GM18505 (cell line): ENCODE measurements at regions not wholly inside any gene's neighbourhood (a gene's known extent, or its start where the extent isn't known, plus 50 kb on each side); places are given as distances from the start of the nearest gene placed in this dataset.

Source experiments
- ATAC-seq: cut with Tn5 transposase; IDR thresholded peaks from one replicate; pipeline ENCODE4 v1.9.1; 2021; ENCODE audit not compliant: unreplicated experiment
- POLR2A ChIP-seq: IDR thresholded peaks from 4 replicates; pipeline ENCODE4 v1.6.1; 2011; ENCODE audit warnings: borderline replicate concordance; ENCODE audit not compliant: insufficient read depth, insufficient read length; ENCODE audit errors: extremely low read depth

DNA sequence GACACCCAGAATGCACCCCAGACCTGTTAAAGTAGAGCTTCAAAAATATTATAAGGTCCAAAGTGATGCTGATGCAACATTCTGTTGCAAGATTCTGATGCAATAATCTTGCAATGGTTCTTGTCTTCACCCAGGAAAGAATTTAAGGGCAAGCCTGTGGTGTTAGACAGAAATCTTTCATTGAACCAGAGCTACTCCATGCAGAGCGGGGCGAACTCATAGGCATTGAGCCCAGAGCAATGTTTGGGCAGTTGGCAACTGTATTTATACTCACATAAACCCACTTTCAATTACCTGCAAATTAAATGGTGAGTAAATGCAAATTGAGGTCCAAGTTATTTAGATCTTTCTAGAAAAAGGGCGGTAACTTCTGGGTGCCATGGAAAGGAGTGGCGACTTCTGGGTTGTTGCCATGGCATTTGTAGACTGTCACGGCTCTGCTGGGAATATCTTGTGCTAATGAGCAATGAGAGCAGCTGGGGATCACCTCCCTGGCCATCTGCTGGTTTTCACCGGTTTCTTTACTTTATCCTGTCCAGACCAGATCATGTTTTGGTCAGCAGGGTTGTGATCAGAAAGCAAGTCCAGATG lies 163.4 kb downstream of the ICE1 start:
- TF ChIP-seq POLR2A: no peak

GRCh38 chr5:5584751-5585150 lies 162.3 kb downstream of the ICE1 start:
- TF ChIP-seq POLR2A: no peak
- ATAC-seq: no peak

More for the DNA sequence above, 163.4 kb downstream of the ICE1 start:
- no peak for ATAC-seq

GRCh38 chr5:5584236-5584745 lies 161.8 kb downstream of the ICE1 start:
- no peak for ATAC-seq
- TF ChIP-seq POLR2A: no peak

DNA sequence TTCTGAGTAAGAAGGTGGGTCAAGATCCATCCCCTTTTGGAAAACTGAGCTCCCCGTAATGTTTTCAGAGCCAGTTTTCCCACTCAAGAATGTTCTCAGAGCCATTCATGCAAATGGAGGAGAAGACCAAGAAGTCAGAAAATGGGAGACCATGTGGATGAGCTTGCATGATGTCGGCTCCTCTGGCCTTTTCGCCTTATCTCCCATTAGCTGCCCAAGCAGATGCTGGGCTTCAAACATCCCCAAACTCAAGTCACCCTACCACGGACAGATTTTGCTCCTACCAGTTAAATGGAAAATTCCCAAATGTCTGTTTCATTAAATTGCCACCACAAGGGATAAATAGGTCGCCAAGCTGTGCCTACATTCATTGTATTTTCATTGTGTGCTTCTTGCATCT lies 161.4 kb downstream of the ICE1 start:
- TF ChIP-seq POLR2A: no peak
- ATAC-seq: no peak

GRCh38 chr5:5583023-5583765 lies 160.7 kb downstream of the ICE1 start:
- no peak for TF ChIP-seq POLR2A
- no peak for ATAC-seq

DNA sequence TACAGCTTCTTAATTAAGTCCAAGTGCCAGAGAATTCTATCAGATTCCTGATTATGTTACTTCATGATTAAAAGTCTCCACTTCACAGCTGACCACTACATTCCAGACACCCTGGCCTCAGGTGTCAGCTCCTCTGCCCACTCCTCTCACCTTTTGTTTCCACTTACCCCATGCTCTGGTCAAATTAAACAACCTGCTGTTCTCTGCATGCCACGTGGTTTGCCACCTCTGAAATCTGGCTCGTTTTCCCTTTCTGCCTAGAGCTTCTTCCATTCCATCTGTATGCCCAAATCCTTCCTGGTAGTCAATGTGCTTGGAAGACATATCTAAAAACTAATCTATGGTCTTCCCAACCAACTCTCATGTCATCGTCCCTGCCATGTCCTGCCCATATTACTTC lies 158.6 kb downstream of the ICE1 start:
- TF ChIP-seq POLR2A: no peak
- no peak for ATAC-seq

DNA sequence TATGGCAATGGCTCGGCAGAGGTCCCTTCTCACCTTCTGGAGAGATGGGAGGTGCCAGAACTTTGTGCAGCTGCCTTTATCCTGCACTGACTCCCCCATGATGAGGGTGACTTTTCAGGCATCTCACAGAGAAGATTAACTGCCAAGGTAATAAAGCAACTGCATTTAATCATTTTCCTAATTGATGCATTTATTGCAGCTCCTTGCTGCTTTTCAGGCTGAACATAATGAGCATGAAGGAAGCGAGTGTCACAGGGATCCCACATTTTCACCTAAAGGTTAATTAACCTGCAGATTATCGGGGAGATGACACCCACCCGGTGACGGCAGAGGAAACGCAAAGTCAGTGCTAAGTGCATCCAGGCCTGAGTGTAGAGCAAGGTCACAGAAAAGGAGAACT lies 154.3 kb downstream of the ICE1 start:
- ATAC-seq: no peak
- TF ChIP-seq POLR2A: no peak

DNA sequence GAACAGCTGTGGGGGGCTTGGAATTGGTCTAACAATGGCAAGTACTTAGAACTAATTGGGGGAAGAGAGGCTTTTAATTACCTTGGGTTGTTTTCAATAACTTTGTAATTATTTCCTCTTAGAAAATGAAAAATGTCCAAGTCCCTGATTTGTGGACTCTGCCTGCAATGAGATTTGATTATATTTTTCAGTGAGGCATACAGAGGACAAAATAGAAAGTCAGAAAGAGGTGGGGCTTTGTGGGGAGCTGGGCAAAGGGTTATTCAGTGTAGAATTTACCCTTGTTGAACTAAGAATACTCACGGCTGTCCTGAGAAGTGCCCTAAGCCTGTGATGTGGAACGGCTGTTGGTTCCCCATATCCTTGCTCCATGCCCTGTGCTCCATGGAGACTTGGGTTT lies 153.0 kb downstream of the ICE1 start:
- TF ChIP-seq POLR2A: no peak
- ATAC-seq: no peak

DNA sequence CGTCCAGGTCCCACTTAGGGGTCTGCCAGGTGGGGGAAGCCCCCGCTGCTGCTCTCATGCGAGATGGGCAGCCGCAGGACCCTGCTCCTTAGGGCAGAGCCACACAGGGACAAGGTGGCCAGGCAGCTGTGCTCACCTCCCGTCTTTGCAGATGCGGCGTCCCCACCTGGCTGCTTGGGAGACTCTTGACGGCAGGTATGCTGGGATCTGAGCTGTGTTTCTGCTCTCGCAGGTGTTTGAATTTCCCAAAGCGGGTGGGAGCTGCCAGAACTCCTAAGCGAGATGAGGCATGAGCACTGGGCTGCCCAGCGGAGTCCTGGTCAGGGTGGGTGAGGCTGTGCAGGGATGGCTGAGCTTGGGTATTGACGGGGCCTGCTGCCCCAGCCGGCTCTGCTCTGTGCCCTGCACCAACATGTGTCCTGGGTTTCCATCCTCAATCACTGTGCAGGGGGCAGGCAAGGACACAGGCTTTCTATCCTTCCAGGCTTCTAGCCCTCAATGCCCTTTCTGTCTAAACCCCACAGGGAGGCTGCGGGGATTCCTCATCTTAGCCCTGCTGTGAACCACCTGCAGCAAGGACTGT lies 151.4 kb downstream of the ICE1 start:
- no peak for TF ChIP-seq POLR2A
- ATAC-seq: no peak

DNA sequence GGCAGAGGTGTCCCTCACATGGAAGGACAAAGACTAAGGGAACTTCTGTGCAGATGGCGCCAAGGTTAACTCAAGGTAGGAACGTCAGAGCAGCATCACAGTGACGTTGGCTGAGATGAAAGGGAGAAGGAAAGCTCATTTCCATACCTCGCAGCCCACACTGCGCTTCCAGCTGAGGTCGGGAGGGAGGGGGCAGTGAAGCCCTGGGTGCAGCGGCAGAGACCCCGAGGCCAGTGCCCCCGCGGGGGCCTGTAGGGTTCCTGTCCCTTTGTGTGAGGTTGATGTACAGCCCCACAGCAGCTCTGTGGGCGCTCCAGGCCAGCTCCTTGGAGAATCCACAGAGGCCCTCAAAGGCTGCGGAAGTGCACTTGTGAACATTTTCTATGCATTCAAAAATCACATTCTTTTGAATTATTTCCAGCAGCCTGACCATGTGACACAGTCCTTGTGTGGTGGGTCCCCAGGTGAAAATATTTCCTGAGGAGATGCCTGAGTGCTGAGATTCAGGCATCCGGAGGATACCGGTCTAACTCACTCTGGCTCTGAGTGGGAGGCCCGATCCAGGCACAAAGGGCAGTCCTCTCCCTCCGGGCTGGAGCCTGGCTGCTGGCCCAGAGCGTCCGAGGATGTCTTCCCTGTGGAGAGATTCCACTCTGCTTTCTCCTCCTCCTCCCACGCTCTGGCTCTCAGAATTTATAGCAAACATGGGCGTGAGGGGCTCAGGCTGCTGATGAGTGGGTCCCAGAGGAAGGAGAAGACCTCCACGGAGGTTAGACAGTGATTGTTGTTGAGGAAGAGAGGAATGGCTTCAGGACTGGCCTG lies 150.7 kb downstream of the ICE1 start:
- no peak for ATAC-seq
- no peak for TF ChIP-seq POLR2A

GRCh38 chr5:5572010-5572865 lies 149.8 kb downstream of the ICE1 start:
- no peak for ATAC-seq
- no peak for TF ChIP-seq POLR2A

DNA sequence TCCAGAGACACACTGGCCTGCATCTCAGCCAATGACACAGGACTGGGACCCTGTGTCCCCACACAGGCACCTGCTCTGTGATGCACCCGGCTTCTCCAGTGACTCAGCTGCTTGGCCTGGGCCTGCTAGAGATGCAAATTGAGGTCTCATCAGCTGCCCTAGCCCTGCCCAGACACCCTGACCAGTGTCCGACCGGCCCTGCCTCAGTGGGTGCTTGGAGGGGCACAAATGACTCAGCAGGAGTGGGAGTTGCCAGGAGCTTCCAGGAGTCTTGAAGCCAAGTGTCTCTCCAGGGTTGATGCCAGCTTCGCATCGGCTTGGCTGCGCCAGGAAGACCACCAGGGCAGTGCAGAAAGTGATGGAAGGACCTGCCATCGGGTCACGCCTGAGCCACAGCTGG lies 148.2 kb downstream of the ICE1 start:
- ATAC-seq: no peak
- no peak for TF ChIP-seq POLR2A

- no peak for TF ChIP-seq POLR2A
- ATAC-seq: no peak
These were observed 142.4 kb downstream of the ICE1 start for GRCh38 chr5:5564898-5565297.

DNA sequence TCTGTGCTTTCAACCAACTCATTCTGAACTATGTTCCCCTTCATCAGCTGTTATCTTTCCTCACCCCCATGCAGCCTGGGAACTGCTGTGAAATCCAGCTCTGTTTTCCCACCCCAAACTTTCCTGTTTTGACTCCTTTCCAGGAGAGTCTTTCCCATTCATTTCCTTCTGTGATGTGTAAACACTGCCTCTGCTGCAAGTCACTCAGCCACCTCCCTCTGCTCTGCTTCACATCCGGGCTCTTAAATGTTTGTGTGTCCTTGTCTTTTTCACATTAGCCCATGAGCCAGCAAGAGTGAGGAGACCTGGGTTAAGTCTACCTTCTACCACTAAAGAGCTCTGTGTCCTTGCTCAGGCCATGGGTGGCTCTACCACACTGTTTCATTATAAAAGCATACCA lies 137.5 kb downstream of the ICE1 start:
- no peak for ATAC-seq
- TF ChIP-seq POLR2A: no peak
